ENCODE measurements at regions not wholly inside any gene's neighbourhood (a gene's known extent, or its start where the extent isn't known, plus 50 kb on each side); places are given as distances from the start of the nearest gene placed in this dataset.

DNA sequence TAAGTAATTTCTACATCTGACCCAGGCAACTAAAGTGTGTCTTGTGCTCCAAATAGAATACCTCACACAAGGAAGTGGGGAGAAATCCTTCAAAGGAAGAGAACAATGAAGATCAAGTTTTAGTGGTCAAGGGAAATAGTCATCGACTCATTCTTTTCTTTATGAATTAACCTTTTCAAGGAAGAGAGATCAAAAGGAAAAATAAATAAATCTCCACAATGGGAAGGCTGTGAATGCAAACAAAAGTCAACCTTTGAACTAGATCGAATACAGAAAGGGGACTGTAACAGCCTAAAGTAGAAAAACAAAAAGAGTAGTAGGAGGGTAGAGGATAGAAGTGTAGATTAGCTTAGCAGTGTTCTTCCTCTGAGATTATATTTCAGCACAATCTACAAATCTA lies 274.6 kb upstream of the COBL start:
- no peak for TF ChIP-seq CTCF (IDR thresholded peaks at IDR 0.05)
- TF ChIP-seq POLR2A (IDR thresholded peaks at IDR 0.05), result no peak

All from lower leg skin (tissue), 3 donors.